Stomach (tissue), 4 donors: ENCODE measurements at regions not wholly inside any gene's neighbourhood (a gene's known extent, or its start where the extent isn't known, plus 50 kb on each side); places are given as distances from the start of the nearest gene placed in this dataset.

Experiments used
- EP300 ChIP-seq: sonication (generic); formaldehyde crosslinking; IDR thresholded peaks from one replicate; pipeline ENCODE4 v1.6.1; 2017; ENCODE audit warnings: antibody characterized with exemption
- POLR2A ChIP-seq, 4 donors: fragments of 450-650 bp; IDR thresholded peaks; one replicate each; pipeline ENCODE4 v1.6.1; 2016; ENCODE audit warnings: antibody characterized with exemption in 4 of 4, control low read depth in 2 of 4, mild to moderate bottlenecking in 1 of 4, moderate library complexity in 1 of 4
- POLR2AphosphoS5 ChIP-seq, 3 donors: sonication (generic); formaldehyde crosslinking; IDR thresholded peaks; one replicate each; pipeline ENCODE4 v1.6.1; 2016; ENCODE audit warnings: antibody characterized with exemption in 3 of 3
- TF ChIP-seq, protein P1 (sequence below), 7 experiments: fragments of 450-650 bp in 4 of 7; fragments of 200-600 bp in 3 of 7; sonication (generic) in 3 of 7; IDR thresholded peaks; one replicate each; pipeline ENCODE4 v1.5.1; 2016 to 2019; ENCODE audit warnings: antibody characterized with exemption in 7 of 7, control low read depth in 2 of 7, mild to moderate bottlenecking in 1 of 7

DNA sequence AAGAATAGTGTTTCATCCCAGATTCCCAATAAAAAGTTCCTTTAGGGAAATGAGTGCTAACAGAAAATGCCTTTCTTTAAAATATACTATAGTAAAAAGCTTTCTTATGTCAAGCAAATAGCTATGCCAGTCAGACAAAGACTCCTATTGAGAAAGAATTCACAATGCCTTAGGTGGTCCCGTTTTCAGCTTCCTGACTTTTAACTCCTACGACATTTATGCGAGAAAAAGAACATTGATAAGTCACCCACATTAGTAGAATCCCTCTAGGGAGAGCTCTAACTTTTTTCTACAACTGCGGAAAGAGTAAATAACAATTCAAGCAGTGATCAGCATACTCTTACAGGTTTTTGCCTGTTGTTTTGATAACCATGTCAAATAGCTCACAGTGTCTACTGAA, 750.8 kb upstream of the ACVR2A start:
- TF ChIP-seq EP300 (no peak), POLR2A (IDR thresholded peaks at IDR 0.05) (no peak), POLR2AphosphoS5 (IDR thresholded peaks at IDR 0.05) (no peak)
- TF ChIP-seq, protein P1, sequence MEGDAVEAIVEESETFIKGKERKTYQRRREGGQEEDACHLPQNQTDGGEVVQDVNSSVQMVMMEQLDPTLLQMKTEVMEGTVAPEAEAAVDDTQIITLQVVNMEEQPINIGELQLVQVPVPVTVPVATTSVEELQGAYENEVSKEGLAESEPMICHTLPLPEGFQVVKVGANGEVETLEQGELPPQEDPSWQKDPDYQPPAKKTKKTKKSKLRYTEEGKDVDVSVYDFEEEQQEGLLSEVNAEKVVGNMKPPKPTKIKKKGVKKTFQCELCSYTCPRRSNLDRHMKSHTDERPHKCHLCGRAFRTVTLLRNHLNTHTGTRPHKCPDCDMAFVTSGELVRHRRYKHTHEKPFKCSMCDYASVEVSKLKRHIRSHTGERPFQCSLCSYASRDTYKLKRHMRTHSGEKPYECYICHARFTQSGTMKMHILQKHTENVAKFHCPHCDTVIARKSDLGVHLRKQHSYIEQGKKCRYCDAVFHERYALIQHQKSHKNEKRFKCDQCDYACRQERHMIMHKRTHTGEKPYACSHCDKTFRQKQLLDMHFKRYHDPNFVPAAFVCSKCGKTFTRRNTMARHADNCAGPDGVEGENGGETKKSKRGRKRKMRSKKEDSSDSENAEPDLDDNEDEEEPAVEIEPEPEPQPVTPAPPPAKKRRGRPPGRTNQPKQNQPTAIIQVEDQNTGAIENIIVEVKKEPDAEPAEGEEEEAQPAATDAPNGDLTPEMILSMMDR (IDR thresholded peaks at IDR 0.05), result no peak
